ENCODE measurements at regions not wholly inside any gene's neighbourhood (a gene's known extent, or its start where the extent isn't known, plus 50 kb on each side); places are given as distances from the start of the nearest gene placed in this dataset.

GRCh38 chr6:6738922-6739716 is 150.6 kb downstream of the LY86 start:
- TF ChIP-seq BHLHE40 (IDR thresholded peaks at IDR 0.05; ENCODE audit: borderline replicate concordance) (no peak), TARDBP (IDR thresholded peaks at IDR 0.05) (no peak), ELF4 (IDR thresholded peaks at IDR 0.05) (no peak), LEF1 (IDR thresholded peaks at IDR 0.05; ENCODE audit: borderline replicate concordance) (no peak), SUZ12 (IDR thresholded peaks at IDR 0.05) (no peak), L3MBTL2 (conservative IDR thresholded peaks at IDR 0.05) (no peak), CTBP1 (IDR thresholded peaks at IDR 0.05; ENCODE audit: borderline replicate concordance) (no peak), PKNOX1 (IDR thresholded peaks at IDR 0.05) (no peak), NFRKB (IDR thresholded peaks at IDR 0.05) (no peak)

Measured in HEK293T (cell line).